ENCODE measurements at regions not wholly inside any gene's neighbourhood (a gene's known extent, or its start where the extent isn't known, plus 50 kb on each side); places are given as distances from the start of the nearest gene placed in this dataset.

GRCh38 chr19:28868836-28869235 lies 344.1 kb downstream of the UQCRFS1 start:
- Histone ChIP-seq H3K4me2 (ENCODE audit: low read depth, low read length, poor library complexity, severe bottlenecking) (no peak overlapping the region), H3F3A (ENCODE audit: low read depth) (no peaks in the 10 kb centered on the region), H2AFZ (ENCODE audit: low read length) (no peak overlapping the region), H3K36me3 (ENCODE audit: insufficient read depth, low read length) (no peaks in the 10 kb centered on the region), H4K20me1 (ENCODE audit: insufficient read depth, low read length, poor library complexity, severe bottlenecking) (no peaks in the 10 kb centered on the region), H3K4me3 (ENCODE audit: low read length, poor library complexity, severe bottlenecking) (no peak overlapping the region), H3K9me3 (ENCODE audit: insufficient read depth, low read depth, low read length) (no peaks in the 10 kb centered on the region; the same call in 1 of the 2 replicates), H3K9ac (ENCODE audit: low read depth, low read length, poor library complexity, severe bottlenecking) (no peak overlapping the region), H3K4me1 (ENCODE audit: insufficient read depth, low read length, poor library complexity, severe bottlenecking) (no peaks in the 10 kb centered on the region), H3K79me2 (ENCODE audit: insufficient read depth, low read length) (no peaks in the 10 kb centered on the region), H3K9me2 (replicated peaks; ENCODE audit: low read depth, low read length) (no peaks in the 10 kb centered on the region), H3K27me3 (ENCODE audit: insufficient read depth, low read length, poor library complexity, severe bottlenecking) (no peaks in the 10 kb centered on the region)
- TF ChIP-seq EZH2phosphoT487 (IDR thresholded peaks at IDR 0.05; ENCODE audit: borderline replicate concordance) (no peak), CTCF (conservative IDR thresholded peaks at IDR 0.05; ENCODE audit: low read length) (no peak)

- H4K20me1 ChIP-seq (ENCODE audit: insufficient read depth, low read length, poor library complexity, severe bottlenecking), result no peaks in the 10 kb centered on the region
- H3K4me3 ChIP-seq (ENCODE audit: low read length, poor library complexity, severe bottlenecking), result no peak overlapping the region
- no peaks in the 10 kb centered on the region for H3K79me2 ChIP-seq (ENCODE audit: insufficient read depth, low read length)
- no peaks in the 10 kb centered on the region for H3K9me2 ChIP-seq (replicated peaks; ENCODE audit: low read depth, low read length)
- H3K4me2 ChIP-seq (ENCODE audit: low read depth, low read length, poor library complexity, severe bottlenecking), result no peak overlapping the region
- TF ChIP-seq EZH2phosphoT487 (IDR thresholded peaks at IDR 0.05; ENCODE audit: borderline replicate concordance), result no peak
- TF ChIP-seq CTCF (conservative IDR thresholded peaks at IDR 0.05; ENCODE audit: low read length), result no peak
- no peak overlapping the region for H2AFZ ChIP-seq (ENCODE audit: low read length)
- H3K9ac ChIP-seq (ENCODE audit: low read depth, low read length, poor library complexity, severe bottlenecking), result no peak overlapping the region
- H3F3A ChIP-seq (ENCODE audit: low read depth), result no peaks in the 10 kb centered on the region
- H3K9me3 ChIP-seq (ENCODE audit: insufficient read depth, low read depth, low read length), result no peaks in the 10 kb centered on the region; the same call in 1 of the 2 replicates
- no peaks in the 10 kb centered on the region for H3K36me3 ChIP-seq (ENCODE audit: insufficient read depth, low read length)
- H3K27me3 ChIP-seq (ENCODE audit: insufficient read depth, low read length, poor library complexity, severe bottlenecking), result no peaks in the 10 kb centered on the region
- H3K4me1 ChIP-seq (ENCODE audit: insufficient read depth, low read length, poor library complexity, severe bottlenecking), result no peaks in the 10 kb centered on the region
Measured at GRCh38 chr19:28867978-28868377, 345.0 kb downstream of the UQCRFS1 start.

- Histone ChIP-seq H3K4me3 (ENCODE audit: low read length, poor library complexity, severe bottlenecking) (no peak overlapping the region), H3K9ac (ENCODE audit: low read depth, low read length, poor library complexity, severe bottlenecking) (no peak overlapping the region), H3K27me3 (ENCODE audit: insufficient read depth, low read length, poor library complexity, severe bottlenecking) (no peaks in the 10 kb centered on the region), H3K4me2 (ENCODE audit: low read depth, low read length, poor library complexity, severe bottlenecking) (no peak overlapping the region), H2AFZ (ENCODE audit: low read length) (no peak overlapping the region), H3K79me2 (ENCODE audit: insufficient read depth, low read length) (no peaks in the 10 kb centered on the region), H3K9me3 (ENCODE audit: insufficient read depth, low read depth, low read length) (peaks cover 2% of the 10 kb centered on the region; the same call in 1 of the 2 replicates), H3K36me3 (ENCODE audit: insufficient read depth, low read length) (no peaks in the 10 kb centered on the region), H3K9me2 (replicated peaks; ENCODE audit: low read depth, low read length) (no peaks in the 10 kb centered on the region), H3F3A (ENCODE audit: low read depth) (no peaks in the 10 kb centered on the region), H3K4me1 (ENCODE audit: insufficient read depth, low read length, poor library complexity, severe bottlenecking) (no peaks in the 10 kb centered on the region), H4K20me1 (ENCODE audit: insufficient read depth, low read length, poor library complexity, severe bottlenecking) (no peaks in the 10 kb centered on the region)
- TF ChIP-seq EZH2phosphoT487 (IDR thresholded peaks at IDR 0.05; ENCODE audit: borderline replicate concordance) (no peak), CTCF (conservative IDR thresholded peaks at IDR 0.05; ENCODE audit: low read length) (no peak)
Measured at GRCh38 chr19:28864577-28865042, 348.3 kb downstream of the UQCRFS1 start.

Measured in Loucy (cell line).